PC-9 (cell line): ENCODE measurements at regions not wholly inside any gene's neighbourhood (a gene's known extent, or its start where the extent isn't known, plus 50 kb on each side); places are given as distances from the start of the nearest gene placed in this dataset.
"Not testable (repeated sequence)": the region's sequence is repeated elsewhere in the genome, so short reads cannot be mapped to it uniquely, and the experiment has no call there.

ENCODE experiments used
- BruUV-seq: library from RNA; stranded (reverse); fragments of 400-500 nt; replicated peaks from 2 replicates; lab custom pipeline; 2021; lab: Mats Ljungman, UMichigan
- CTCF ChIA-PET: fragments of 300-600 bp; sonication (Branson Sonifier 250); formaldehyde crosslinking; loops from one replicate; lab custom pipeline; 2022; ENCODE audit warnings: antibody characterized with exemption; lab: Charles Lee
- POLR2A ChIA-PET: fragments of 300-600 bp; sonication (Branson Sonifier 250); formaldehyde crosslinking; loops from one replicate; lab custom pipeline; 2022; ENCODE audit warnings: antibody characterized with exemption; ENCODE audit not compliant: unreplicated experiment; lab: Charles Lee
- DNase-seq, 2 experiments: peaks; one replicate each; pipeline versions ENCODE4 v3.0.0 to v3.0.0-alpha.2; 2015 to 2022; ENCODE audit warnings: mixed read lengths in 1 of 2
- H2AFZ ChIP-seq: fragments of 200-600 bp; sonication (generic); 2 replicates; pipeline ENCODE4 v1.8.1; 2017; ENCODE audit warnings: antibody characterized with exemption
- H3F3A ChIP-seq: fragments of 200-600 bp; sonication (generic); 2 replicates; pipeline ENCODE4 v1.8.1; 2017; ENCODE audit warnings: antibody characterized with exemption, mild to moderate bottlenecking, low read depth; ENCODE audit not compliant: insufficient read depth
- H3K27ac ChIP-seq: fragments of 200-600 bp; sonication (generic); 2 replicates; pipeline ENCODE4 v1.6.1; 2016; ENCODE audit warnings: mixed run types
- H3K27me3 ChIP-seq: fragments of 200-600 bp; sonication (generic); 2 replicates; pipeline ENCODE4 v1.6.1; 2016; ENCODE audit warnings: low read depth, mixed run types; ENCODE audit not compliant: insufficient read depth
- H3K36me3 ChIP-seq: fragments of 200-600 bp; sonication (generic); 2 replicates; pipeline ENCODE4 v1.6.1; 2016; ENCODE audit warnings: low read depth, mixed run types
- H3K4me1 ChIP-seq: fragments of 200-600 bp; sonication (generic); replicated peaks from 2 replicates; pipeline ENCODE4 v1.6.1; 2016; ENCODE audit warnings: mixed run types; ENCODE audit not compliant: insufficient read depth
- H3K4me2 ChIP-seq: fragments of 200-600 bp; sonication (generic); 2 replicates; pipeline ENCODE4 v1.6.1; 2017; ENCODE audit warnings: mixed run types
- H3K4me3 ChIP-seq: fragments of 200-600 bp; sonication (generic); 2 replicates; pipeline ENCODE4 v1.6.1; 2016; ENCODE audit warnings: mixed run types
- H3K79me2 ChIP-seq: fragments of 200-600 bp; sonication (generic); 2 replicates; pipeline ENCODE4 v1.6.1; 2017; ENCODE audit warnings: low read depth, mixed run types
- H3K9me2 ChIP-seq: fragments of 200-600 bp; sonication (generic); 2 replicates; pipeline ENCODE4 v1.8.1; 2017; ENCODE audit warnings: mild to moderate bottlenecking; ENCODE audit not compliant: insufficient read depth
- H3K9me3 ChIP-seq: fragments of 200-600 bp; sonication (generic); 2 replicates; pipeline ENCODE4 v1.8.1; 2016; ENCODE audit warnings: low read depth; ENCODE audit not compliant: insufficient read depth
- H4K20me1 ChIP-seq: fragments of 200-600 bp; sonication (generic); 2 replicates; pipeline ENCODE4 v1.8.1; 2017; ENCODE audit not compliant: insufficient read depth
- EZH2 ChIP-seq: fragments of 200-600 bp; sonication (generic); IDR thresholded peaks from 2 replicates; pipeline ENCODE4 v1.8.0; 2017; ENCODE audit warnings: antibody characterized with exemption, low read depth
- intact Hi-C: fragments of 100-400 bp; cut with micrococcal nuclease; formaldehyde crosslinking; loops from one replicate; pipeline ENCODE4 v1.10.0; 2022; ENCODE audit not compliant: unreplicated experiment
- TF ChIP-seq, protein P1 (sequence below): fragments of 200-600 bp; sonication (generic); conservative IDR thresholded peaks from 2 replicates; pipeline ENCODE4 v1.6.1; 2017; ENCODE audit warnings: mixed run types, antibody characterized with exemption, mild to moderate bottlenecking, moderate library complexity

DNA sequence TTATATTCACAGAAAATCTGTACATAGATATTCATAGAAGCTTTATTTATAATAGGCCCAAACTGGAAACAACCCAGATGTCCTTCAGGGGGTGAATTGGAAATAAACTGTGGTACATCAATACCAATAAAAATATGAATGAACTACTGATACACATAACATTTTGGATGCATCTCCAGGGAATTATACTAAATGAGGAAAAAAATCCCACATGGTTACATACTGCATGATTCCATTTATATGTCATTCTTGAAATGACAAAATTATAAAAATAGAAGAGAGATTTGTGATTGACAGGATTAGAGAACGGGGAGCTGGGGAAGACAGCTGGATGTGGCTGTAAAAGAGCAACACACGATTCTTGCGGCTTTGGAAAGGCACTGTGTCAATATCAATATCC is 435.0 kb downstream of the TMEM182 start:
- Histone ChIP-seq H2AFZ (no peak overlapping the region), H4K20me1 (no peaks in the 10 kb centered on the region), H3K27me3 (no peaks in the 10 kb centered on the region), H3K9me2 (0 out of 2 replicates have a peak, but pooled peaks cover 3% of the 10 kb centered on the region), H3K9me3 (no peaks in the 10 kb centered on the region), H3K27ac (no peak overlapping the region), H3K36me3 (no peaks in the 10 kb centered on the region), H3K4me1 (no peaks in the 10 kb centered on the region), H3K79me2 (no peaks in the 10 kb centered on the region), H3F3A (no peaks in the 10 kb centered on the region), H3K4me2 (no peak overlapping the region), H3K4me3 (no peak overlapping the region)
- ChIA-PET CTCF (no interaction called here), POLR2A (no interaction called here)
- no TSS peak for BruUV-seq
- no peak for DNase-seq
- TF ChIP-seq, protein P1, sequence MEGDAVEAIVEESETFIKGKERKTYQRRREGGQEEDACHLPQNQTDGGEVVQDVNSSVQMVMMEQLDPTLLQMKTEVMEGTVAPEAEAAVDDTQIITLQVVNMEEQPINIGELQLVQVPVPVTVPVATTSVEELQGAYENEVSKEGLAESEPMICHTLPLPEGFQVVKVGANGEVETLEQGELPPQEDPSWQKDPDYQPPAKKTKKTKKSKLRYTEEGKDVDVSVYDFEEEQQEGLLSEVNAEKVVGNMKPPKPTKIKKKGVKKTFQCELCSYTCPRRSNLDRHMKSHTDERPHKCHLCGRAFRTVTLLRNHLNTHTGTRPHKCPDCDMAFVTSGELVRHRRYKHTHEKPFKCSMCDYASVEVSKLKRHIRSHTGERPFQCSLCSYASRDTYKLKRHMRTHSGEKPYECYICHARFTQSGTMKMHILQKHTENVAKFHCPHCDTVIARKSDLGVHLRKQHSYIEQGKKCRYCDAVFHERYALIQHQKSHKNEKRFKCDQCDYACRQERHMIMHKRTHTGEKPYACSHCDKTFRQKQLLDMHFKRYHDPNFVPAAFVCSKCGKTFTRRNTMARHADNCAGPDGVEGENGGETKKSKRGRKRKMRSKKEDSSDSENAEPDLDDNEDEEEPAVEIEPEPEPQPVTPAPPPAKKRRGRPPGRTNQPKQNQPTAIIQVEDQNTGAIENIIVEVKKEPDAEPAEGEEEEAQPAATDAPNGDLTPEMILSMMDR, result no peak
- no peak for TF ChIP-seq EZH2
- intact Hi-C loops, result no loop called here

DNA sequence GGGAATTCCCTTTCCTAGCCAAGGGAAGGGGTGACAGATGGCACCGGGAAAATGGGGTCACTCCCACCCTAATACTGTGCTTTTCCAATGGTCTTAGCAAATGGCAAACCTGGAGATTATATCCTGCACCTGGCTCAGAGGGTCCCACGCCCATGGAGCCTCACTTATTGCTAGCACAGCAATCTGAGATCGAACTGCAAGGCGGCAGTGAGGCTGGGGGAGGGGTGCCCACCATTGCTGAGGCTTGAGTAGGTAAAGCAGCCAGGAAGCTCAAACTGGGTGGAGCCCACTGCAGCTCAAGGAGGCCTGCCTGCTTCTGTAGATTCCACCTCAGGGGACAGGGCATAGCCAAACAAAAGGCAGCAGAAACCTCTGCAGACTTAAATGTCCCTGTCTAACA is 438.9 kb downstream of the TMEM182 start:
- intact Hi-C loops, CTCF ChIA-PET, H4K20me1 ChIP-seq, H3F3A ChIP-seq, DNase-seq, H3K4me1 ChIP-seq, H3K4me2 ChIP-seq, BruUV-seq, H3K27ac ChIP-seq, H3K4me3 ChIP-seq, H3K36me3 ChIP-seq, H2AFZ ChIP-seq, POLR2A ChIA-PET, H3K79me2 ChIP-seq, H3K9me3 ChIP-seq, H3K9me2 ChIP-seq, H3K27me3 ChIP-seq: not testable (repeated sequence)

DNA sequence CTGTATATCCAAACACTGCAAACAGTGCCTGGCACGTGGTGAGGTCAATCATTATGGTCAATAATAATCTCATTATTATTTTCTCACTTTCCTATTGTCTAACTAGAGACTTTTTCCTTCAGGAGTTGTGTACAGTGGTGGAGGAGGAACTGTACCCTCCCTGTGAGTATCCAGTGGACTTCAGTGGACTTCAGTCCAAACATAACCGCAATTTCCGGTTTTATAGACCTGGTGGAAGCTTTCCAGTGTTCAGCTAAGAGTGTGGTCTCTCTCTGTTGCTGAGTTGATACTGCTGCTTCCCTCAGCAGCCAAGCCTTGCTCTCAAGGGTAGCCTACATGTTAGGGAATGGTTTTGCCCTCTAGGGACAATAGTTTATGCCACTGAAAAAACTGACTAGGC is 447.1 kb downstream of the TMEM182 start:
- ChIA-PET CTCF (no interaction called here), POLR2A (no interaction called here)
- Histone ChIP-seq H3K4me1 (no peaks in the 10 kb centered on the region), H3K4me2 (no peak overlapping the region), H4K20me1 (no peaks in the 10 kb centered on the region), H3K4me3 (no peak overlapping the region), H3K9me3 (no peaks in the 10 kb centered on the region), H3K79me2 (no peaks in the 10 kb centered on the region), H3F3A (no peaks in the 10 kb centered on the region), H3K27me3 (no peaks in the 10 kb centered on the region; the same call in 1 of the 2 replicates), H3K9me2 (no peaks in the 10 kb centered on the region), H2AFZ (no peak overlapping the region), H3K27ac (no peak overlapping the region), H3K36me3 (no peaks in the 10 kb centered on the region)
- DNase-seq, result no peak
- BruUV-seq, result no TSS peak
- intact Hi-C loops, result no loop called here
- TF ChIP-seq, protein P1, result no peak
- TF ChIP-seq EZH2, result no peak

DNA sequence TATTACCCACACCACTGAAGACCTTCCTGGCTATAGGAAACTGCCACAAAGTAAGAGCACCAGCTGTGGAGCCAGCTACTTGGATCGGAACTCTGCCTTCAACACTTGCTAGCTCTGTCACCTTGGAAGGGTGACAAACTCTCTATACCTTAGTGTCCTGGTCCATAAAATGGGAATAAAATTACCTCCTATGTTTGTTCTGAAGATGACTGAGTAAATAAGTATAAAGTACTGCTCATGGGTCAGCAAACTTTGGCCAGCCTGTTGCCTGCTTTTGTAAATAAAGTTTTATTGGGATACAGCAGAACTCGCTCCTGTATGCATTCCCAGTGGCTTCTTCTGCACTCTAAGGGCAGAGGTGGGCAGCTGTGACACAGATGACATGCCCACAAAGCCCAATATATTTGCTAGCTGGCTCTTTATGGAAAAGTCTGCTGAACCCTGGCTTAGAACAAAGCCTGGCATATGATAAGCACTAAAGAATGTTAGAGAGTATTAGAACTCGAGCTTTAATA is 451.3 kb downstream of the TMEM182 start:
- TF ChIP-seq EZH2, result no peak
- TF ChIP-seq, protein P1, result no peak
- no TSS peak for BruUV-seq
- no peak overlapping the region for H3K4me2 ChIP-seq
- ChIA-PET CTCF (no interaction called here), POLR2A (no interaction called here)
- H3K27ac ChIP-seq, result no peak overlapping the region
- intact Hi-C loops, result no loop called here
- no peaks in the 10 kb centered on the region for H3K9me3 ChIP-seq
- peaks cover under 1% of the 10 kb centered on the region; the same call in 1 of the 2 replicates for H3K27me3 ChIP-seq
- no peaks in the 10 kb centered on the region for H3K4me1 ChIP-seq
- H4K20me1 ChIP-seq, result no peaks in the 10 kb centered on the region
- no peaks in the 10 kb centered on the region for H3F3A ChIP-seq
- H3K9me2 ChIP-seq, result no peaks in the 10 kb centered on the region
- no peak overlapping the region for H3K4me3 ChIP-seq
- no peaks in the 10 kb centered on the region for H3K79me2 ChIP-seq
- no peak overlapping the region for H2AFZ ChIP-seq
- DNase-seq, result no peak
- no peaks in the 10 kb centered on the region for H3K36me3 ChIP-seq
